Body of pancreas (tissue), 4 donors: ENCODE measurements at regions not wholly inside any gene's neighbourhood (a gene's known extent, or its start where the extent isn't known, plus 50 kb on each side); places are given as distances from the start of the nearest gene placed in this dataset.

Source experiments
- ATAC-seq: fragments of 150-250 bp; one replicate; pipeline ENCODE4 v1.9.1; 2016
- DNase-seq, 4 donors: peaks; one replicate each; pipeline ENCODE4 v3.0.0-alpha.2; 2019
- H3K27ac ChIP-seq, 4 donors: fragments of 200-600 bp; sonication (generic); 1 replicate in 3 of 4; 2 replicates in 1 of 4; pipeline versions ENCODE4 v1.5.1 to v1.6.1; 2016 to 2019; ENCODE audit warnings: mild to moderate bottlenecking in 1 of 4, mixed read lengths in 1 of 4, moderate library complexity in 1 of 4
- H3K27me3 ChIP-seq, 2 donors: fragments of 200-600 bp; sonication (generic); one replicate each; pipeline ENCODE4 v1.6.0; 2016; ENCODE audit warnings: mild to moderate bottlenecking in 1 of 2
- H3K36me3 ChIP-seq, 2 donors: fragments of 200-600 bp; sonication (generic); replicated peaks in 1 of 2; 2 replicates each; pipeline ENCODE4 v1.5.1; 2016; ENCODE audit warnings: low read depth in 2 of 2; ENCODE audit not compliant: insufficient read depth in 1 of 2
- H3K4me1 ChIP-seq: fragments of 200-600 bp; sonication (generic); one replicate; pipeline ENCODE4 v1.6.0; 2016
- H3K4me3 ChIP-seq, 2 donors: fragments of 200-600 bp; sonication (generic); 1 replicate in 1 of 2; 2 replicates in 1 of 2; pipeline ENCODE4 v1.5.1; 2016 to 2019
- H3K9me3 ChIP-seq, 3 donors: fragments of 200-600 bp; sonication (generic); 1 replicate in 2 of 3; 2 replicates in 1 of 3; pipeline ENCODE4 v1.5.1; 2016
- CTCF ChIP-seq, 7 experiments: fragments of 450-650 bp in 4 of 7; fragments of 200-600 bp in 3 of 7; sonication (generic) in 3 of 7; IDR thresholded peaks; one replicate each; pipeline ENCODE4 v1.5.1; 2016 to 2019; ENCODE audit warnings: antibody characterized with exemption in 7 of 7
- POLR2A ChIP-seq, 3 donors: fragments of 450-650 bp; IDR thresholded peaks; one replicate each; pipeline ENCODE4 v1.6.1; 2016; ENCODE audit warnings: antibody characterized with exemption in 3 of 3, mild to moderate bottlenecking in 2 of 3
- WGBS, 2 donors: methylation state at CpG; one replicate each; pipeline ENCODE4 v1.1.5; 2017; 5-methylcytosine and 5-hydroxymethylcytosine counted together
- intact Hi-C: fragments of 100-400 bp; cut with DNase I; formaldehyde crosslinking; loops from one replicate; pipeline ENCODE4 v1.15.1; 2023

GRCh38 chr2:145203891-145204290 is 684.0 kb upstream of the ZEB2 start:
- Histone ChIP-seq H3K4me3 (no peak overlapping the region), H3K27me3 (no peaks in the 10 kb centered on the region), H3K27ac (no peak overlapping the region), H3K36me3 (no peaks in the 10 kb centered on the region), H3K9me3 (no peaks in the 10 kb centered on the region), H3K4me1 (no peaks in the 10 kb centered on the region)
- ATAC-seq (no peak), DNase-seq (no peak)
- TF ChIP-seq CTCF (IDR thresholded peaks at IDR 0.05) (no peak), POLR2A (IDR thresholded peaks at IDR 0.05) (no peak)
- 90 to 91% methylated on average over 2 of the region's 2 CpGs for WGBS, 2 donors
- intact Hi-C loops, result no loop called here

- no peak overlapping the region for H3K27ac ChIP-seq
- H3K9me3 ChIP-seq, result no peaks in the 10 kb centered on the region
- 75 to 82% methylated on average over 6 of the region's 6 CpGs for WGBS, 2 donors
- H3K4me3 ChIP-seq, result no peak overlapping the region
- no peaks in the 10 kb centered on the region for H3K27me3 ChIP-seq
- no peaks in the 10 kb centered on the region for H3K36me3 ChIP-seq
- no peak for ATAC-seq
- no peak for TF ChIP-seq POLR2A (IDR thresholded peaks at IDR 0.05)
- no peak for TF ChIP-seq CTCF (IDR thresholded peaks at IDR 0.05)
- no peak for DNase-seq
- H3K4me1 ChIP-seq, result no peaks in the 10 kb centered on the region
- intact Hi-C loops, result no loop called here
These were observed 680.1 kb upstream of the ZEB2 start for GRCh38 chr2:145199827-145200706.

GRCh38 chr2:145199042-145199441 is 679.1 kb upstream of the ZEB2 start:
- TF ChIP-seq CTCF (IDR thresholded peaks at IDR 0.05) (no peak), POLR2A (IDR thresholded peaks at IDR 0.05) (no peak)
- intact Hi-C loops, result no loop called here
- Histone ChIP-seq H3K27ac (no peak overlapping the region), H3K4me1 (no peaks in the 10 kb centered on the region), H3K4me3 (no peak overlapping the region), H3K36me3 (no peaks in the 10 kb centered on the region), H3K9me3 (no peaks in the 10 kb centered on the region), H3K27me3 (no peaks in the 10 kb centered on the region)
- WGBS, 2 donors, result 18 to 23% methylated on average over 7 of the region's 7 CpGs
- ATAC-seq, result no peak
- peak in 1 of 4 donors; percentile 30 for DNase-seq

GRCh38 chr2:145198555-145198954 is 678.6 kb upstream of the ZEB2 start:
- 26 to 31% methylated on average over 2 of the region's 2 CpGs for WGBS, 2 donors
- no peaks in the 10 kb centered on the region for H3K27me3 ChIP-seq
- ATAC-seq, result no peak
- no peaks in the 10 kb centered on the region for H3K4me1 ChIP-seq
- H3K9me3 ChIP-seq, result no peaks in the 10 kb centered on the region
- intact Hi-C loops, result no loop called here
- no peaks in the 10 kb centered on the region for H3K36me3 ChIP-seq
- no peak overlapping the region for H3K4me3 ChIP-seq
- H3K27ac ChIP-seq, result no peak overlapping the region
- TF ChIP-seq POLR2A (IDR thresholded peaks at IDR 0.05) (no peak), CTCF (IDR thresholded peaks at IDR 0.05) (no peak)
- DNase-seq, result no peak

- Histone ChIP-seq H3K36me3 (no peaks in the 10 kb centered on the region), H3K27ac (no peak overlapping the region), H3K4me3 (no peak overlapping the region), H3K27me3 (no peaks in the 10 kb centered on the region), H3K4me1 (no peaks in the 10 kb centered on the region), H3K9me3 (no peaks in the 10 kb centered on the region)
- no peak for DNase-seq
- ATAC-seq, result no peak
- WGBS, 2 donors, result 73 to 77% methylated on average over 3 of the region's 3 CpGs
- intact Hi-C loops, result no loop called here
- TF ChIP-seq CTCF (IDR thresholded peaks at IDR 0.05), result no peak
- no peak for TF ChIP-seq POLR2A (IDR thresholded peaks at IDR 0.05)
These were observed 678.0 kb upstream of the ZEB2 start for GRCh38 chr2:145197944-145198343.
